ENCODE measurements at regions not wholly inside any gene's neighbourhood (a gene's known extent, or its start where the extent isn't known, plus 50 kb on each side); places are given as distances from the start of the nearest gene placed in this dataset.
"Not testable (repeated sequence)": the region's sequence is repeated elsewhere in the genome, so short reads cannot be mapped to it uniquely, and the experiment has no call there.

DNA sequence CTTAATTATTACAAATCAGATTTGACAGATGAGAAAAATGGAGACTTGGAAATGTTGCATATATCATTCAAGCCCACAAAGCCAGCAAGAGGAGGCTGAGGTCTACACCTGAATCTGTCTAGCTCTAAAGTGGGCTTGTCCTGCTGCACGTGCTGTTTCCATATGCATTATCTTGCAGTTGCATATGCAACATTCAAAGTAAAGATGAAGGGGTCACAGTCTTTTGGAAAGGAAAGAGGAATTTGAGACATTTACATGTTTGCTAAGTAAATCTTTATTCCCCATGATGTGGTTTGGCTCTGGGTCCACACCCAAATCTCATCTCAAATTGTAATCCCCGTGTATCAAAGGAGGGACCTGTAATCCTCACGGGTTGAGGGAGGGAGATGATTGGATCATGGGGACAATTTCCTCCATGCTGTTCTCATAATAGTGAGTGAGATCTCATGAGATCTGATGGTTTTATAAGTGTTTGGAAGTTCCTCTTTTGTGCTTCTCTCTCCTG lies 98.3 kb downstream of the BACH1 start:
- no peak for DNase-seq

DNA sequence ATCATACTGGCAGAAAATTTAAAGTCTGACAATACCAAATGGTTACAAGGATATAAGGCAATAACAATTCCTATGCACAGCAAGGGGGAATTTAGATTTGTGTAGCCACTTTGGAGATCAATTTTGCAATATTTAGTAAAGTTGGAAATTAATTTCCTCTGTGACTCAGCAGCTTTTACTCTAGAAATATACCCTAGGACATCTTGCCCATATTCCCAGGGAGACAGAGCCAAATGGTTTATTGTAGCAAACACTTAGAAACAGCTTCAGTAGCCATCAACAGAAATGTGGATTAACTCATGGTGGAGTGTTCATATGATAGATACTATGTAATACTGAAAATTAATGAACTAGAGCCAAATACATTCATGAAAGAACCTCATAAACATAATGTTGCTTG lies 104.6 kb downstream of the BACH1 start:
- DNase-seq = no peak

DNA sequence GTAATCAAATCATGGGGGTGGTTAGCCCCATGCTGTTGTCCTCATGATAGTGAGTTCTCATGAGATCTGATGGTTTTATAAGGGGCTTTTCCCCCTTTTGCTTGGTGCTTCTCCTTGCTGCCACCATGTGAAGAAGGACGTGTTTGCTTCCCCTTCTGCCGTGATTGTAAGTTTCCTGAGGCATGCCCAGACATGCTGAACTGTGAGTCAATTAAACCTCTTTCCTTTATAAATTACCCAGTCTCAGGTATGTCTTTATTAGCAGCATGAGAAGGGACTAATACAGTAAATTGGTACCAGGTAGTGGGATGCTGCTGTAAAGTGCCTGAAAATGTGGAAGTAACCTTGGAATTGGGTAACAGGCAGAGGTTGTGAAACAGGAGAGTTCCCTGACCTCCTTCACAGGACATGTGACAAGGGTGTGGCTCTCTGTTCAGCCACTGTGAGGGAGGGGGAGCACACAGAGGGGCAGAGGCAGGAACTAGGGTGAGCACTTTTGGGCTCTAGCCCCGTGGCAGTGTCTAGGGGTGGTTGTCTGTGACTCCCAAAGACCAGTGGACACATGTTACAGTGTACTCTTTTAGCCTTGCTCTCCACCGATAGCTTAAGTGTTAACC lies 105.3 kb downstream of the BACH1 start:
- DNase-seq = no peak

DNA sequence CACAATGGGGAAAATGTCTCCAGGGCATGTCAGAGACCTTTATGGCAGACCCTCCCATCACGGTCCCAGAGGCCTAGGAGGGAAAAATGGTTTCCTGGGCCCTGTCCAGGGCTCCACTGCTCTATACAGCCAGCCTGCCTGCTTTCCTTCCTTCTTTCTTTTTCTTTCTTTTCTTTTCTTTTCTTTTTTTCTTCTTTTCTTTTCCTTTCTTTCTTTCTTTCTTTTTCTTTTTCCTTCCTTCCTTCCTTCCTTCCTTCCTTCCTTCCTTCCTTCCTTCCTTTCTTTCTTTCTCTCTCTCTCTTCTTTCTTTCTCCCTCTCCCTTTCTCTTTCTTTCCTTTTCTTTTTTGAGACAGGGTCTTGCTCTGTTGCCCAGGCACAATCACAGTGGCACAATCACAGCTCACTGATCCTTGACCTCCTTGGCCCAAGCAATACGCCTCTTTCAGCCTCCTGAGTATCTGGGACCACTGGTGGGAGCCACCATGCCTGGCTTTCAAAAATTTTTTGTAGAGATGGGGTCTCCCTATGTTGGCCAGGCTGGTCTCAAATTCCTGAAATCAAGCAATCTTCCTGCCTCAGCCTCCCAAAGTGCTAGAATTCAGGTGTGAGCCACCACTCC lies 106.9 kb downstream of the BACH1 start:
- DNase-seq = no peak

DNA sequence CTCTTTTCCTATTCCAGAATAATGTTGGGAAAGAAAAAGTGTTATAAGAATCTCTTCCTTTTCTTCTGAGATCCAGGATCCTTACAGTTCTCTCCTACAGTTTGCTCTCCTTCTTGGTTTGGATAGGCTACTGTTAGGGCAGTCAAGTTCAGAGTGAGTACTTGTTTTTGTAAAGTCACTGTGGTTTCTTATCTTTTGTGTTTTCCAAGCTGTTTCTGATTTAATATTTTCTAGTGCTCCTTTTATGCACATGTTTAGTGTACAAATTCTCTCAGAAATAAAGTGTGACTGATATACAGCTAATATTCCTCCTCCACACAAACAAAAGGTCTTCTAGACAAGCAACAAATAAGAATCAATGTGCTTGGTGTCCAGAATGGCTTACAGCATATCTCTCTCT lies 107.7 kb downstream of the BACH1 start:
- DNase-seq = no peak

DNA sequence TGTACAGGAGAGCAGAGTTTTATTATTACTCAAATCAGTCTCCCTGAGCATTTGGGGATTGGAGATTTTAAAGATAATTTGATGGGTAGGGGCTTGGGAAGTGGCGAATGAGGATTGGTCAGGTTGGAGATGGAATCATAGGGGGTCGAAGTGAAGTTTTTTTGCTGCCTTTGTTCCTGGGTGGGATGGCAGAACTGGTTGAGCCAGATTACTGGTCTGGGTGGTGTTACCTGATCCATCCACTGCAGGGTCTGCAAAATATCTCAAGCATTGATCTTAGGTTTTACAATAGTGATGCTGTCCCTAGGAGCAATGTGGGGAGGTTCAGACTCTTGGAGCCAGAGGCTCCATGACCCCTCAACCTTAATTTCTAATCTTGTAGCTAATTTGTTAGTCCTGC lies 108.8 kb downstream of the BACH1 start:
- DNase-seq = no peak

DNA sequence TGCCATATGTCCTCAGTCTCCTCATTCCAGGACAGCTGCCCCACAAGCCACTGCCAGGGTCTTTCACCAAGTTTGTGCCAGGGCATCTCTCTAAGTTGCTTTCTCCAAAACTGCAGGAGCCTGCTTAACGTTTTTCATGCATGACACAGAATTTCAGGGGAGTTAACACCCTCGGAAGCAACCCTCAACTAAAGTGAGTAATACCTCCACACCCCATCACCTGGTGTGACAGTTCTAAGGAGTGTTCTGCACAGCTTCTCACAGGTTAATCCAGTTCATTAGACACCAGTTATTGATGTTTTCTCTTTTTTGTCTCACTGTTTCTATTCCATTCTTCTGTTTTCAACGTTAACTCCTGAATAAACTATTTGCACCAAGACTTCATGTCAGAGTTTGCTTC lies 115.0 kb downstream of the BACH1 start:
- DNase-seq = no peak

DNA sequence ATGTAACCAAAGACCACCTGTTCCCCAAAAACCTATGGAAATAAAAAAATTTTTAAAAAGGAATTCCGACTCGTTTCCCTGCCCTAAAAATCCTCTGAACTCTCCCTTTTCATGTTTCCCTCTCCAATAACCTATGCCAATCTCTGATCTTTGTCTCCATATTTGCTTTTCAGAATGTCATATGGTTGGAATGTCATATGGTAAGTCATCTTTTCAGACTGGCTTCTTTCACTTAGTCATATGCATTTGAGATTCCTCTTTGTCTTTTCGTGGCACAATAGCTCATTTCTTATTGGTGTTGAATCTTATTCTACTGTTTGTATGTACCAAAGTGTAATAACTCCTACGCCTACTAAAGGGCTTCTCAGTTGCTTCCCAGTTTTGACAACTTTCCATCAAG lies 117.5 kb downstream of the BACH1 start:
- no peak for DNase-seq

DNA sequence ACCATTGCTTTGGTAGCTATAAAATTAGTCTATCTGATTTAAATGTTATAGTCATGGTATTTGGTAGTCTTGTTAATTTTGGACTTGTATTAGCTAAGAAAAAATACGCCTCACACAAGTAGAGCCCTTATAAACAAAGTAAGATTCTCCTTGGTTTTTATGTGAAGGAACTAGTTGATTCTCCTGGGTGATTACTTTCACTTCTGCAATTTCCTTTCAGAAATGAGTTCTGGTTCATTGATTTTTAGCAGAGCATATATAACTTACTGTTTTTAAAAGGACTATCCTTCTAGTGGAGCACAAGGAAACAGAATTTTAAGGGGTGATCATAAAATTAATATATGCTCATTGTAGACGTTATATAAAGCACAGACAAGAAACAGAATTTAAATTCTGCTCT lies 120.1 kb downstream of the BACH1 start:
- no peak for DNase-seq

DNA sequence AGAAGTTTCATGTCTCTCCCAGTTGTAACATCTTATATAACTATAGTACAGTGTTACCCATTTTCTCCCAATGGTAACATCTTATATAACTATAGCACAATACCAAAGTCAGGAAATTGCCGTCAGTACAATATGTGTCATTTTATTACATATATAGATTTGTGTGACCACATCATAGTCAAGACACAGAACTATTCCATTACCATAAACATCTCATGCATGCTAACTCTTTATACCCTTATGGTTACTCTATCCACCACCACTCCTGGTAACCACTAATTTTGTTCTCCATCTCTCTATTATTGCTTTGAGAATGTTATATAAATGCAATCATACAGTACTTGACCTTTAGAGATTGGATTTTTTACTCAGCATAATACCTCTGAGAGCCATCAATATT lies 120.7 kb downstream of the BACH1 start:
- no peak for DNase-seq

DNA sequence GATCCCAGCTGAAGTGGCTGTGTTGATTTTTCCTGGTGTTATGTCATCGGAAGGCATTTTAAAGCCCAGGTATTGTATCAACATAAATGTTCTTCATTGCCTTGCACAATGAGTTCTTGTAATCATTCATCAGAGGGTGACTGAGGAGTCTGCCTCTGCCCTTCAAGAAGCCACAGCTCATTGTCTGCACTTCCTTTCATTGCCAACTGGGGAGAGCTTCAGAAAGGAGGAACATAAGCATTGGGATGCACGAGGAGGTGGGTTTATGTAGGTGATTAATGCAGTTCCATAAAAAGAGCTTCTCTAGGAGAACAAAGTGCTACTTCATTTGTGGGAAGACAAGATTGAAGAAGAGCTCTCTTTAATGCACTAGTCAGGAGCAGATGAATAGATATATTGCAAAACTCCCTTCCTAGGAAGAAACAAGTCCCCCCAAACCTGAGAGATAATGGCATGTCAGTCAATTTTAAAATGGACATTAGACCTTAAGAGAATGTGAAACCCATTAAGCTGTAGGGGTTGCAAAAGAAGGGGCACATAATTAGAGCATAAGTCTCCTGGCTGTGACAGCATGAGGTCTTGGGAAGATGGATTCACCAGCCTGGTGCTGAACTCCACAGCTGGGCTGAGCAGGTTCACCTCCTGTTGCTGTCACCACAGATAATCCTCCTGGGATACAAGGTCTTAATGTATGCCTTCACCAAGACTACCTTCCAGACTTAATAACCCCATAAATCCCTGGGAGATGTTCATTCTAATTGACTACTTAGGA lies 124.6 kb downstream of the BACH1 start:
- DNase-seq = no peak

DNA sequence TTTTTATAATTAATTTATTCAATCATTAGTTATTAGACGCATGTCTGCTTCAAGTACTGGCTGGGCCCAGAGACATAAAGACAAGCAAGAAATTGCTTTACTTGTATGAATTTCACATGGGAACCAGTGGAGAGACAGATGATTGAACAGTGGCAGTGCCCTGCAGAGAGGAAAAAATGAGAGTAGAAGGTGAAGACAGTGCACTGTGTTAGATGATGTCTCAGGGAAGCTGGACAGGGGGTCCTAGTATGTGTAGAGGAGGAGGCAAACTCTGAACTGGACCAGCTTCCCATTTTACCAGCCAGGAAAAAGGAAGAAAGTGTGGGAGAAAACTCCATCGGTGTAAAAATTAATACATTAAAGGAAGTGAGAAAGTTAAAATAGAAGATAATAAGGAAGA lies 126.0 kb downstream of the BACH1 start:
- DNase-seq = no peak

DNA sequence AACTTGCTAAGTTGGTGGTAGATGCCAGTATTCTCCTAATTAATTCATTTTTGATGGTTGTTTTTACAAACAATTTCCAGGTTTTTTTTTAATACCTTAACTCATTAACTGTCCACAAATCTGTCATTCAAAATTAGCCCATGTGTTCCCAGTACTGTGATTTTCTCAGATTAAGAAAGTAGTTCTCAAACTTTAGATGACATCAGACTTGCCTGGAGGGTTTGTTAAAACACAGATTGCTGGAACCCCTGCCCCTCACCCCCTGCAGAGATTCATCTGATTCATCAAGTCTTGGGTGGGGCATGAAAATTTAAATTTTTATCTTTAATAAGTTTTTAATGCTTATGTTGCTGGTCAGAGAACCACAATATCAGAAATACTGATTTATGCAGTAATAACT lies 130.5 kb downstream of the BACH1 start:
- DNase-seq = no peak

DNA sequence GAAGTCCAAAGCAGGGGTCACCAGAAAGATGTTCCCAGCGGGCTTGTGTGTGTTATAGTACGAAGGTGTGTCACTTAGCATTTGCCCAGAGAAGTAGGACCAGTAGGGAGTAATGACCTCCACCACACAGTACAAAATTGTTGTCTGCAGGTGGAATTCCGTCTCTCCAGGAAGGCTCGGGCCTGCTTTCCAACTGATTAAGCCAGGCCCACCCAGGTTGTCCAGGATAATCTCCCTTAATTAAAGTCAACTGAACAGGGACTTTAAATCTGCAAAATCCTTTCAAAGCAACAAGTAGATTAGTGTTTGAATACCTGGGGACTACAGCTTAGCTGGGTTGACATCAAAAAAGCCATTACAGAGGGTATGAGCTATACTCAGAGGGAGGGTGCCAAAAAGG lies 131.3 kb downstream of the BACH1 start:
- no peak for DNase-seq

DNA sequence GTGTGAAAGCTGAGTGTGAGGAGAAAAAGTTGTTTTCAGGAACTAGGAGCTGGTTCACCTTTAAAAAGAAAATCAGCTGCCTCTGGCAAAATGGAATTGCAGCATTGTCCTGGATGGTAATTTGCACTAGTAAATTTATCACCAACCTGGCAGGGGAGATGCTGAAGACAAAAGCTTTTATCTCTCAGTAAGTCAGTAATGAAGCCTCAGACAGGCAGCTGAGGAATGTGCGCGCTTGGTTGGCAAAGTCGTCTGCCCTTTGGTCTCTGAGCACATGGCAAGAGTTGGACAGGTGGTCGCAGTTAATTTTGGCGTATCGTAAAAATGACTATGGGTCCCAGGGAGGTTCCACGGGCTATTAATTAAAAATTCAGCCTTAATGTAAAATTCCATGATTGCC lies 131.9 kb downstream of the BACH1 start:
- DNase-seq = no peak

DNA sequence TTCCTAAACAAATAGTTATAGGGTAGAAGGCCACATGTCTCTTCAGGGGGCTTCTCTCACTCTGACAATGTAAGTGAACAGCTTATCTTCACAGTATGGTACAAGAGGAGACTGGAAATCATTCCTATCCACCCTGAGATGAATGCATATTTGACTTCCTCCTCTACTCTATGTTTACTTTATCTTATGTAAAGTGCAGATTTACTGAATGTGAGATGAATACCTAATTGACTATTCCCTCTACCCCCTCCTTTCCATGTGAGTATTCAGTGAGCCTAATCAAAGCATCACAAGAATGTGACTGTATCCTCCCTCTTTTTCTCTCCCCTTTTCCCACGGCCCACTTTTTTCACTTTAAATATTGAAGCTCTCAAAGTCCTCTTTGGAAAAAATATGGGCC lies 132.5 kb downstream of the BACH1 start:
- no peak for DNase-seq

DNA sequence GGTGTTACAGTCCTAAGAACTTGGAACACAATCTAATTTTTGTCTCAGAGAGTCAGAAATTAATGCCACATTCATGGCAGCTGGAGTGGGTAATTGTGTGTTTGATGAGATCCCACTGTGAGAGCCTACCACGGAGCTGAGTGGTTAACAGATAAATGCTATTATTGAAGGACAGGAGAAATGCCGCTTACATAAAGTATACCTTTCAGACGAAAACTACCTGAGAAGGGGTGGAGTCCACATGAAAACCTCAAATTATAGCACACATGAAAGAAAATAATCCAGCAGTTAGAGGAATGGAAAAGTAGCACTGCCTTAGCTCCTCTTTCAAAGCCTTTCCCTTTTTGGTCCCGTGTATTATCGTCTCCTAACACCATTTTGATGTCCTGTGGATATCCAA lies 133.0 kb downstream of the BACH1 start:
- no peak for DNase-seq

DNA sequence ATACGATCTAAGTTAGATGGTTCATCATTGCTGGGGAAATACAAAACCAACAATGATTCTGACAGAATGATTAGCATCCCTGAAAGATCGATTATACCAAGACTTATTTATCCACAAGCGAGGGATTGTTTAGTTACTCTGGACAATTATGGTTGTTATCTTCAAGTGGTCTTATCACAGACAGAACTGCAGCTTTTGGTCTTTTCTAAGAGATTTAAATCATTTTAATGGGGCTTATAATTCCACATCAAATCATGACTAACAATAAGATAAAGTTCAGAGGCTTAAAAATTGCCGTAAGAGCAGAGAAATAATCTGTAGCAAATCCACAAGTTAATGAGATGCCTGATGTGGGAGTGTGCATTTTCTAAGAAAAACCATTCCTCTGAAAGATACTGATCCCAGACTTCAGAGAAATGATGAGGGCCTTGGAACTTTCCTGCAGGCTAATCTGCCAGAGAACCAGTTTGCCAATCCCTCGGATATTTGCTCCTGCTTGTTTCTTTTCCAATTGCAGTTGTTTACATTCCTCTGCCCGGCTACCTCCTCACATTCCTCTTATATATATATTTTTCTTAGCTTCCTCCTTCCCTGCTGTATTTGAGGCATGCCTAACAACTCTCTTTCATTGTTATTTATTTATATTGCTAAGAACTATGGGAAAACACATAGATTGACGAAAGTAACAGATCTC lies 134.8 kb downstream of the BACH1 start:
- no peak for DNase-seq

DNA sequence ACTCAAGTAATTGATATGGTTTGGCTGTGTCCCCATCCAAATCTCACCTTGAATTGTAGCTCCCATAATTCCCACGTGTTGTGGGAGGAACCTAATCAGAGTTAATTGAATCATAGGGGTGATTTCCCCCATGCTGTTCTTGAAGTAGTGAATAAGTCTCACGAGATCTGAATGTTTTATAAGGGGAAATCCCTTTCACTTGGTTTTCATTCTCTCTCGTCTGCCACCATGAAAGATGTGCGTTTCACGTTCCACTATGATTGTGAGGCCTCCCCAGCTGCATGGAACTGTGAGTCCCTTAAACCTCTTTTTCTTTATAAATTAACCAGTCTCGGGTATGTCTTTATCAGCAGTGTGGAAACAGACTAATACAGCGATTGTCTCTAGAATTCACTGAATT lies 135.4 kb downstream of the BACH1 start:
- no peak for DNase-seq

DNA sequence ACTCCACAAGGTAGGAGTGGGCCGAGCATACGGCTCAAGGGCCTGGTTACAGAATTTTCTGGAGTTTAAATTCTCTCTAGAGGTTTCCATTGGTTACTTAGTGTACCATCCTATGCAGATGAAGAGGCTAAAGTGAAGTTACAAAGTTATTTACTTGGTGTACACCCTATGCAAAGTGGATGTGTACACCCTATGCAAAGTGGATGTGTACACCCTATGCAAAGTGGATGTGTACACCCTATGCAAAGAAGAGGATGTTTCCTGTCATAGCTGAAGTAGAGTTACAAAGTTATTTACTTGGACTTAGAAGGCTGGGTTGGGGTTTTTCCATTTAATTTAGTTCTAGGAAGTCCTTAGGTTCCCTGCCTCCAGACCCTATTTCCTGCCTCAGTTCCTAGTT lies 136.3 kb downstream of the BACH1 start:
- DNase-seq = not testable (repeated sequence)

DNA sequence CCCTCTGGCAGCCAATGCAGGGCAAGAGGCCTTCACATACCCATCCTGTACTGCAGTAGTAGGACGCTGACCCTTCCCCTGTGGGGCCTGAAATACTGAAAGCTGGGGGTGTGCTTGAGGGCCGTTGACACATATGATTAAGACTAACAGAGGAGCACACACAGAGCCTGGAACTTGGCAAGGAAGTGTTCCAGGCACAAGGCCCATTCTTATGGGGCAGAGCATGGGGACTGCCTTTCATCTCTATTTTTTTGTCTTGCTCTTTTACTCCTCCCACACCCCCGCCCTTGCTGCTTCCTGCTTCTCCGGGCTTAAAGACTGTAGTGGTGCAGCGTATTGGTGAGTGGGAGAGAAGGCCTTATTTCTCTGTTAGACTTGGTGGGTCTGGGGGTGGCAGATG lies 137.4 kb downstream of the BACH1 start:
- peak; percentile 30 to 56 for DNase-seq

DNA sequence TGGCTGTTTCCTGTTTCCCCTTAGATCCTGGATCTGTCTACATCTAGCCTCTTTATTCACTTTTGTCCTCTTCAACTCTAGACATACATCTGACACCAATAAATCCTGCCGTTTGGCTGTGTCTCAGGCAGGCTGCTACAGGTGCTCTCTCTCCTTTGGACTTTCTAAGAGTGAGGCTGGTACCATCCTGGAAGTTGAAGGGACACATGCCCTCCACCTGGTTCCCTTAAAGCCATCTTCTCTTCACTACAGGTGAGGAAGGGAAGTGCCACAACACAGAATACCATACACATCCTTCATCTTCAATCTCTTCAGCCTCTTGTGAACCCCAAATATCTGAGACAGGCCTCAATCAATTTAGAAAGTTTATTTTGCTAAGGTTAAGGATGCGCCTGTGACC lies 137.9 kb downstream of the BACH1 start:
- DNase-seq = no peak

DNA sequence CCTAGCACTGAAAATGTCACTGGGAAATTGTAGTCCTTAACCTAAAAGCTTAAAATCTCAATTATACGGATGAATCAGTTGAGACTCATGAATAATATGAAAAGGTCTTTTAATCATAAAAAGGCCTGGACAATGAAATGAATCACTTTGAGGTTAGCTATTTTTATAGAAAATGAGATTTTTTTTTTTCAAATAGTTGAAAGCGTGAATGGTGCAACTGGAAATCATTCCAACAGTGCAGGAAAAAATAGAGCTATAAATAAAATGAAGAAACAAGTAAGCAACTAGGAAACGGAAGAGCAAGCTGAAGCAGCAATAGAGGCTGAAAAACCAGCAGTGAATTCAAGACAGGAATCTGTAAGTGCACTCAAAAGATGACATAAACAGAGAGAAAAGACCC lies 142.9 kb downstream of the BACH1 start:
- DNase-seq = no peak
